WTC11 (cell line): ENCODE measurements at regions not wholly inside any gene's neighbourhood (a gene's known extent, or its start where the extent isn't known, plus 50 kb on each side); places are given as distances from the start of the nearest gene placed in this dataset.

Experiments used
- ATAC-seq: fragments of 200-7000 bp; cut with Tn5 transposase; 2 replicates; pipeline ENCODE4 v1.10.0; 2021; ENCODE audit warnings: mild to moderate bottlenecking, moderate library complexity
- CTCF ChIA-PET: fragments of 300-600 bp; sonication (Branson Sonifier 250); formaldehyde crosslinking; loops from one replicate; lab custom pipeline; 2021; ENCODE audit warnings: antibody characterized with exemption; lab: Charles Lee
- POLR2A ChIA-PET: fragments of 350-600 bp; sonication (Branson Sonifier 250); formaldehyde crosslinking; loops from one replicate; lab custom pipeline; 2021; ENCODE audit warnings: antibody characterized with exemption; lab: Charles Lee
- DNase-seq: peaks from one replicate; pipeline ENCODE4 v3.0.0; 2021; ENCODE audit warnings: low spot score
- H3K27ac Mint-ChIP-seq: 2 replicates; pipeline ENCODE4 v1.8.0; 2021; ENCODE audit warnings: mixed read lengths
- H3K27me3 Mint-ChIP-seq: 2 replicates; pipeline ENCODE4 v1.8.0; 2021; ENCODE audit warnings: low read depth, mild to moderate bottlenecking, moderate library complexity, mixed read lengths
- H3K36me3 Mint-ChIP-seq: 2 replicates; pipeline ENCODE4 v1.8.0; 2021; ENCODE audit warnings: mixed read lengths
- H3K4me1 Mint-ChIP-seq: 2 replicates; pipeline ENCODE4 v1.8.0; 2022; ENCODE audit warnings: mixed read lengths
- H3K4me3 Mint-ChIP-seq: 2 replicates; pipeline ENCODE4 v1.8.0; 2021; ENCODE audit warnings: mild to moderate bottlenecking, moderate library complexity, mixed read lengths
- H3K9me3 Mint-ChIP-seq: 2 replicates; pipeline ENCODE4 v1.8.0; 2021; ENCODE audit warnings: mixed read lengths
- CBFB ChIP-seq: sonication (generic); formaldehyde crosslinking; IDR thresholded peaks from 2 replicates; pipeline ENCODE4 v1.8.1; 2022; ENCODE audit warnings: mild to moderate bottlenecking, low read depth, missing genetic modification reagents
- CDX4 ChIP-seq: fragments of 250-450 bp; sonication (Bioruptor Pico); IDR thresholded peaks from 2 replicates; pipeline ENCODE4 v1.9.0; 2021; ENCODE audit warnings: moderate library complexity, mild to moderate bottlenecking, inconsistent platforms, borderline replicate concordance
- CTCF ChIP-seq: fragments of 200-600 bp; IDR thresholded peaks from 2 replicates; pipeline ENCODE4 v1.8.0; 2022; ENCODE audit warnings: antibody characterized with exemption
- EMX1 ChIP-seq: fragments of 250-450 bp; sonication (Bioruptor Pico); IDR thresholded peaks from 2 replicates; pipeline ENCODE4 v1.8.0; 2021; ENCODE audit warnings: mild to moderate bottlenecking
- ERG ChIP-seq: fragments of 250-450 bp; sonication (Bioruptor Pico); IDR thresholded peaks from 2 replicates; pipeline ENCODE4 v1.8.0; 2021; ENCODE audit warnings: mild to moderate bottlenecking
- JUN ChIP-seq: sonication (generic); formaldehyde crosslinking; IDR thresholded peaks from 2 replicates; pipeline ENCODE4 v1.8.0; 2023; ENCODE audit warnings: mild to moderate bottlenecking, missing genetic modification reagents
- KAT7 ChIP-seq: sonication (generic); formaldehyde crosslinking; IDR thresholded peaks from 2 replicates; pipeline ENCODE4 v1.8.1; 2023; ENCODE audit warnings: missing genetic modification reagents, mild to moderate bottlenecking, borderline replicate concordance
- MLX ChIP-seq: sonication (generic); formaldehyde crosslinking; IDR thresholded peaks from 2 replicates; pipeline ENCODE4 v1.8.1; 2023; ENCODE audit warnings: mild to moderate bottlenecking, missing genetic modification reagents, moderate library complexity
- NFE2L1 ChIP-seq: sonication (generic); formaldehyde crosslinking; IDR thresholded peaks from 2 replicates; pipeline ENCODE4 v1.8.1; 2023; ENCODE audit warnings: missing genetic modification reagents
- NR2C2 ChIP-seq: sonication (generic); formaldehyde crosslinking; IDR thresholded peaks from 2 replicates; pipeline ENCODE4 v1.8.0; 2022; ENCODE audit warnings: mild to moderate bottlenecking, missing genetic modification reagents
- RORB ChIP-seq: fragments of 250-450 bp; sonication (Bioruptor Pico); IDR thresholded peaks from 2 replicates; pipeline ENCODE4 v1.9.0; 2021; ENCODE audit warnings: mild to moderate bottlenecking
- SMAD3 ChIP-seq: sonication (generic); formaldehyde crosslinking; IDR thresholded peaks from 2 replicates; pipeline ENCODE4 v1.8.0; 2022; ENCODE audit warnings: missing genetic modification reagents, mild to moderate bottlenecking, borderline replicate concordance
- USF2 ChIP-seq: sonication (generic); formaldehyde crosslinking; IDR thresholded peaks from 2 replicates; pipeline ENCODE4 v1.8.1; 2023; ENCODE audit warnings: mild to moderate bottlenecking, missing genetic modification reagents, moderate library complexity
- ZNF121 ChIP-seq: sonication (generic); formaldehyde crosslinking; IDR thresholded peaks from 2 replicates; pipeline ENCODE4 v1.8.0; 2023; ENCODE audit warnings: missing genetic modification reagents
- ZNF232 ChIP-seq: sonication (generic); formaldehyde crosslinking; IDR thresholded peaks from 2 replicates; pipeline ENCODE4 v1.8.0; 2022; ENCODE audit warnings: mild to moderate bottlenecking, missing genetic modification reagents
- ZNF317 ChIP-seq: sonication (generic); formaldehyde crosslinking; IDR thresholded peaks from 2 replicates; pipeline ENCODE4 v1.8.1; 2023; ENCODE audit warnings: low read depth, mild to moderate bottlenecking, moderate library complexity, missing genetic modification reagents, borderline replicate concordance
- ZNF396 ChIP-seq: fragments of 250-450 bp; sonication (Bioruptor Pico); IDR thresholded peaks from 2 replicates; pipeline ENCODE4 v1.8.0; 2021; ENCODE audit warnings: mild to moderate bottlenecking, moderate library complexity, borderline replicate concordance
- ZNF423 ChIP-seq: fragments of 250-450 bp; sonication (Bioruptor Pico); IDR thresholded peaks from 2 replicates; pipeline ENCODE4 v2.1.2; 2022; ENCODE audit warnings: mild to moderate bottlenecking, moderate library complexity
- ZNF532 ChIP-seq: fragments of 250-450 bp; sonication (Bioruptor Pico); IDR thresholded peaks from 2 replicates; pipeline ENCODE4 v1.9.0; 2021; ENCODE audit warnings: mild to moderate bottlenecking, borderline replicate concordance
- TF ChIP-seq, protein P1 (sequence below): sonication (generic); formaldehyde crosslinking; IDR thresholded peaks from 2 replicates; pipeline ENCODE4 v1.8.0; 2022; ENCODE audit warnings: mild to moderate bottlenecking, missing genetic modification reagents
- TF ChIP-seq, protein P2 (sequence below): sonication (generic); formaldehyde crosslinking; IDR thresholded peaks from 2 replicates; pipeline ENCODE4 v1.8.1; 2023; ENCODE audit warnings: mild to moderate bottlenecking, missing genetic modification reagents
- TF ChIP-seq, protein P3 (sequence below): sonication (generic); formaldehyde crosslinking; IDR thresholded peaks from 2 replicates; pipeline ENCODE4 v1.8.0; 2022; ENCODE audit warnings: mild to moderate bottlenecking, missing genetic modification reagents

GRCh38 chr5:2329741-2330140 lies 421.7 kb downstream of the IRX2 start:
- H3K36me3 Mint-ChIP-seq: no peaks in the 10 kb centered on the region
- H3K4me1 Mint-ChIP-seq: peaks cover 6% of the 10 kb centered on the region
- CTCF ChIA-PET: no interaction called here
- H3K27ac Mint-ChIP-seq: no peak overlapping the region
- no peak for TF ChIP-seq CBFB (CRISPR knock-in tag)
- TF ChIP-seq USF2 (CRISPR knock-in tag): no peak
- no peak for TF ChIP-seq KAT7 (CRISPR knock-in tag)
- no peak for TF ChIP-seq SMAD3 (CRISPR knock-in tag)
- TF ChIP-seq, protein P1, sequence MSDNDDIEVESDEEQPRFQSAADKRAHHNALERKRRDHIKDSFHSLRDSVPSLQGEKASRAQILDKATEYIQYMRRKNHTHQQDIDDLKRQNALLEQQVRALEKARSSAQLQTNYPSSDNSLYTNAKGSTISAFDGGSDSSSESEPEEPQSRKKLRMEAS (CRISPR knock-in tag): no peak
- TF ChIP-seq ZNF232 (CRISPR knock-in tag): no peak
- TF ChIP-seq, protein P2, sequence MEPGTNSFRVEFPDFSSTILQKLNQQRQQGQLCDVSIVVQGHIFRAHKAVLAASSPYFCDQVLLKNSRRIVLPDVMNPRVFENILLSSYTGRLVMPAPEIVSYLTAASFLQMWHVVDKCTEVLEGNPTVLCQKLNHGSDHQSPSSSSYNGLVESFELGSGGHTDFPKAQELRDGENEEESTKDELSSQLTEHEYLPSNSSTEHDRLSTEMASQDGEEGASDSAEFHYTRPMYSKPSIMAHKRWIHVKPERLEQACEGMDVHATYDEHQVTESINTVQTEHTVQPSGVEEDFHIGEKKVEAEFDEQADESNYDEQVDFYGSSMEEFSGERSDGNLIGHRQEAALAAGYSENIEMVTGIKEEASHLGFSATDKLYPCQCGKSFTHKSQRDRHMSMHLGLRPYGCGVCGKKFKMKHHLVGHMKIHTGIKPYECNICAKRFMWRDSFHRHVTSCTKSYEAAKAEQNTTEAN: no peak
- TF ChIP-seq CDX4: no peak
- TF ChIP-seq MLX (CRISPR knock-in tag): no peak
- TF ChIP-seq ZNF121 (CRISPR knock-in tag): no peak
- no peak for TF ChIP-seq RORB (CRISPR knock-in tag)
- TF ChIP-seq ZNF423 (CRISPR knock-in tag): no peak
- TF ChIP-seq, protein P3, sequence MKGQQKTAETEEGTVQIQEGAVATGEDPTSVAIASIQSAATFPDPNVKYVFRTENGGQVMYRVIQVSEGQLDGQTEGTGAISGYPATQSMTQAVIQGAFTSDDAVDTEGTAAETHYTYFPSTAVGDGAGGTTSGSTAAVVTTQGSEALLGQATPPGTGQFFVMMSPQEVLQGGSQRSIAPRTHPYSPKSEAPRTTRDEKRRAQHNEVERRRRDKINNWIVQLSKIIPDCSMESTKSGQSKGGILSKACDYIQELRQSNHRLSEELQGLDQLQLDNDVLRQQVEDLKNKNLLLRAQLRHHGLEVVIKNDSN (CRISPR knock-in tag): no peak
- no peak for TF ChIP-seq EMX1 (CRISPR knock-in tag)
- TF ChIP-seq ERG (CRISPR knock-in tag): no peak
- TF ChIP-seq, all 79 proteins: peak for 0
- Mint-ChIP-seq H3K9me3 (peaks cover 13% of the 10 kb centered on the region), H3K4me3 (no peak overlapping the region), H3K27me3 (no peaks in the 10 kb centered on the region)
- no peak for ATAC-seq
- POLR2A ChIA-PET: no interaction called here
- no peak for DNase-seq

GRCh38 chr5:2326601-2327000 lies 424.9 kb downstream of the IRX2 start:
- ATAC-seq (no peak), DNase-seq (no peak)
- peaks cover 1% of the 10 kb centered on the region for H3K9me3 Mint-ChIP-seq
- no peak overlapping the region for H3K27ac Mint-ChIP-seq
- CTCF ChIA-PET: no interaction called here
- no peaks in the 10 kb centered on the region for H3K36me3 Mint-ChIP-seq
- H3K4me3 Mint-ChIP-seq: no peak overlapping the region
- POLR2A ChIA-PET: no interaction called here
- no peaks in the 10 kb centered on the region for H3K27me3 Mint-ChIP-seq
- no peak for TF ChIP-seq ZNF396 (CRISPR knock-in tag)
- H3K4me1 Mint-ChIP-seq: peaks cover 2% of the 10 kb centered on the region; the same call in 1 of the 2 replicates

DNA sequence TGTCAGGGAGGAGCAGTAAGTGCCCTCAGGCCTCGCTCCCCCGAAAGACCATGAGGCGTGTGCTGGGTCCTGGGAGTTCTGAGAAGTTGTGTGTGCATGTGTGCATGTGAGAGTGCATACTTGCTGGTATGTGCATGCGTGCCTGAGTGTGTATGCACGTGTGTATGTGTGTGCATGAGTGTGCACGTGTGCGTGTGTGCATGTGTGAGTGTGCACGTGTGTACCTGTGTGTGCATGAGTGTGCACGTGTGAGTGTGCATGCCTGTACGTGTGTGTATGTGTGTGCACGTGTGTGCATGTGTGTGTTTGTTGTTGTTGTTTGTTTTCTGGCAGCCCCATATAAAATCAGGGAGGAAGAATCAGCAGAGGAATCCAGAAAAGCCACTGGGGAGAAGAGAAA lies 426.7 kb downstream of the IRX2 start:
- H3K4me1 Mint-ChIP-seq: peaks cover 3% of the 10 kb centered on the region; the same call in 1 of the 2 replicates
- no peaks in the 10 kb centered on the region for H3K9me3 Mint-ChIP-seq
- POLR2A ChIA-PET: no interaction called here
- no peak for ATAC-seq
- H3K36me3 Mint-ChIP-seq: no peaks in the 10 kb centered on the region
- no peaks in the 10 kb centered on the region for H3K27me3 Mint-ChIP-seq
- peak overlapping the region; percentile 38; the same call in 1 of the 2 replicates for H3K27ac Mint-ChIP-seq
- H3K4me3 Mint-ChIP-seq: no peak overlapping the region
- DNase-seq: no peak
- CTCF ChIA-PET: no interaction called here
- TF ChIP-seq JUN (CRISPR knock-in tag) (no peak), NFE2L1 (CRISPR knock-in tag) (no peak), ZNF317 (no peak), NR2C2 (CRISPR knock-in tag) (no peak), CTCF (no peak), ZNF532 (CRISPR knock-in tag) (no peak)
